ENCODE measurements at regions not wholly inside any gene's neighbourhood (a gene's known extent, or its start where the extent isn't known, plus 50 kb on each side); places are given as distances from the start of the nearest gene placed in this dataset.

GRCh38 chr2:40760071-40760666, 308.3 kb upstream of the SLC8A1 start:
- DNase-seq (ENCODE audit: extremely low read depth in 1 of 2, low read depth in 1 of 2): no peak

DNA sequence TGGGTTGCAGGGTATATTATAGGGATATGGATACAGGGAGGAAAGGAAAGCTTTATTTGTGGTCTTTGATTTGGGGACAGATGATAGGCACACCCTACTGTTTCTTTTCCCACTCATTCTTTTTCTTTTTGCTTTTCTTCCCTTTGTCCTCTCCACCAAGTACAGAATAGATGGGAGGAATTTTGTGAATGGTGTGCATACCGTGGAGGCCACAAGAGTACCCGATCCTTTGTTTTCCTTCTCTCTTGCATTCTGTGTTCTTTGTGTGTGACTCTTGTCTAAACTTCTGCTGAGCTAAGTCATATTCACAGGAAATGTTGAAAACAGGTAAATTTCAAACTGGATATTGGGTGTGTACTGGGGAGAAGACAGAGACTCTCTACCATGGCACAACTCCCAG, 321.4 kb upstream of the SLC8A1 start:
- no peak for DNase-seq (ENCODE audit: extremely low read depth in 1 of 2, low read depth in 1 of 2)

- no peak for DNase-seq (ENCODE audit: extremely low read depth in 1 of 2, low read depth in 1 of 2)
Measured at GRCh38 chr2:40783704-40784103, 331.8 kb upstream of the SLC8A1 start.

DNA sequence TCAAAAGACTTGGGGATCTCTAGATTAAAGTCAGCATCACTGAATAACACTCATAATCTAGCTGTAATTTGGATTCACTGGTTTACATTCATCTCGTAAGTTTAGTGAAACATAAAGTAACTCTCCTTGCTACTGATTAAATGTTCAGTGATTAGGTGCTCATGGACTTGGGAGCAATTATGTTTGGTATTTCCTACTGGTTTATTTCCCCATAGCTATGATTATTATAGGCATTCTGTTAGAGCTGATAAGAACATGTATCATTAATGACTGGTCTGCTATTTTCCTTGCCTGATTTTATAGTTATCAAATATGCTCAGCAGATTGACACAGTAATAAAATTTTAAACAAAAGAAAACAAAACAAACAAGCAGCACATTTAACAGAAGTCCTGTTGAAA, 334.7 kb upstream of the SLC8A1 start:
- no peak for DNase-seq (ENCODE audit: extremely low read depth in 1 of 2, low read depth in 1 of 2)

DNA sequence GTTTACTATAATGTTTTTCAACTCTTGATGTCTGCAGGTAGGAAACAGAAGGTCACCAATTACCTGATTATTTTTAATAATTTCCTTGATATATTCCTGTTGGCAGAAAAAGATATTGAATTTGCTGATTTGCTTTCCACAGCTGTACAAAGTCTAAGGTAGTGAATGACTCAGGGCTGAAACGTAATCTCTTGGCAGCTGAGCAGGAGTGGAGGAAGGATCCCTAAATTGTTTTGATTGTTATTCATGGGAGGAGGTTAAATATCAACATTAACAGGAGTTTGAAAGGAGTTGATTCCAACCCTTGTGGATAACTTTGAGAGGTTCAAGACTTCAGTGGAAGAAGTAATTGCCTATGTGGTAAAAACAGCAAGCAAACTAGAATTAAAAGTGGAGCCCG, 345.2 kb upstream of the SLC8A1 start:
- no peak for DNase-seq (ENCODE audit: extremely low read depth in 1 of 2, low read depth in 1 of 2)

- no peak for DNase-seq (ENCODE audit: extremely low read depth in 1 of 2, low read depth in 1 of 2)
Measured at GRCh38 chr2:40803900-40804299, 352.0 kb upstream of the SLC8A1 start.

DNA sequence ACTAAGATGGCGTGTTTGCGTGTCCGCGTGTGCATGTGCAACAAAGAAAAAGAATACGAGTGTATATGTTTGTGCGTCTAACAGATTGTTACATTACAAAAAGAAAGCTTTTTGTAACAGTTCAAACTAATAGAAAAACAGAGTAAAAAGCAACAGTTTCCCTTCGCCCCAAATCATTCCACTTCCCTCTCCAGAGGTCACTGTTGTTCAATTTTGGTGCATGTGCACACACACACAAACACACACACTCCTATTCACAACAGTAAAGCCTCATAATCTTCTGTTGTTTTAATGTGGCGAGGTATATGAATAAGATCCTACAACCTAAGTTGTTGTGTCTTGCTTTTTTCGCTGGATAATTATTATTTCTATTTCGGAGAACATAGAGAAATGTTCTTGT, 357.3 kb upstream of the SLC8A1 start:
- DNase-seq (ENCODE audit: extremely low read depth in 1 of 2, low read depth in 1 of 2): no peak

- DNase-seq (ENCODE audit: extremely low read depth in 1 of 2, low read depth in 1 of 2): no peak
Measured at GRCh38 chr2:40814616-40815015, 362.7 kb upstream of the SLC8A1 start.

GRCh38 chr2:40820319-40820718, 368.4 kb upstream of the SLC8A1 start:
- no peak for DNase-seq (ENCODE audit: extremely low read depth in 1 of 2, low read depth in 1 of 2)

GRCh38 chr2:40823478-40823877, 371.6 kb upstream of the SLC8A1 start:
- DNase-seq (ENCODE audit: extremely low read depth in 1 of 2, low read depth in 1 of 2): no peak

GRCh38 chr2:40824278-40824677, 372.4 kb upstream of the SLC8A1 start:
- no peak for DNase-seq (ENCODE audit: extremely low read depth in 1 of 2, low read depth in 1 of 2)

DNA sequence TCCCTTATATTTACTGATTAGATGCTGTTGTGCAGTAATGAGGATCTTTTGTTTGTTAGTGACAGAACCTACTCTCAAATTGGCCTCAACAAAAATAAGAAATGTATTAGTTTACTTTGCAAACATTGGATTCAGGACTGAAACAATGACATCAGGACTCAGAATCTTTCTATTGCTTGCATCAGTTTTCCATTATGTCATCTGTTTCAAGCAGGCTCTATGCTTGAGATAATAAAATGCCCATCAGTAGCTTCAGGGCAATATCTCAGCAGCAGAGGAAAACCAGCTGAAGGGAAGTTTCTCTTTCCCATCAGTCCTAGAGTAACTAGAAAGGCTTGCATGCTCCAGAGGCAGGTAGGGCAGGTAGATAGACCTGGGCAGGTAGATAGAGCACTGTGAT, 375.5 kb upstream of the SLC8A1 start:
- DNase-seq (ENCODE audit: extremely low read depth in 1 of 2, low read depth in 1 of 2): no peak

- DNase-seq (ENCODE audit: extremely low read depth in 1 of 2, low read depth in 1 of 2): no peak
Measured at GRCh38 chr2:40831321-40831873, 379.5 kb upstream of the SLC8A1 start.

- no peak for DNase-seq (ENCODE audit: extremely low read depth in 1 of 2, low read depth in 1 of 2)
Measured at GRCh38 chr2:40841856-40842255, 390.0 kb upstream of the SLC8A1 start.

DNA sequence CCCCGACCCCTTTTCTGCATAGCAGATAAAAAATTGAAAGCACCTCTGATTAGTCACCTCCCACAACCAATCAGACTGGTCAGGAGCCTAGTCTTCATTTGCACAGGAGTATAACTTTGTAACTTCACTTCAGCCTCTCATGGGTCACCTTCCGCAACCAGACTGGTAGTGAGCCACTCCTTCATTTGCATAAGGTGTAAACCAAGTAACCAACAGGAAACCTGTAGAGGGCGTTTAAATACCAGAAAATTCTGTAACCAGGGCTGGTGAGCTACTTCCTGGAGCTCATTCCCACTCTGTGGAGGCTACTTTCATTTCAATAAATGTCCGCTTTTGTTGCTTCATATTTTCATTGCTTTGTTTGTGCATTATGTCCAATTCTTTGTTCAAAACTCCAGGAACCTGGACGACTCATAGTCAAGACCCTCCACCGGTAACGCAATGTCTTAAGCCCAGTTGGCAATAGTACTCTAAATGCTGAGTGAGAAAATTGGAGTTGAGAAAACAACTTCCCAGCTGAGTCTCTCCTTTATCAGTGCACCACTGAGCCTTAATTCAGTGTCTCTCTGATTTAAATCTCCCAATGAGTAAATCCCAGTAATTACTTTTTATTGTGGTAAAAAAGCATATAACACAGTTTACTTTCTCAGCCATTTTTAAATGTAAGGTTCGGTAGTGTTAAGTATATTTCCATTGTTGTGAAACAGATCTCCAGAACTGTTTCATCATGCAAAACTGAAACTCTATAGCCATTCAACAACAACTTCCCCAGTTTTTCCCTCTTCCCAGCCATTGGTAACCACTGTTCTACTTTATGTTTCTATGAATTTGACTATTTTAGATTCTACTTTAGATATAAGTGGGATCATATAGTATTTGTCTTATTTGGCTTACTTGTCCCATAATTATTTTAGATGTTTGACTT, 392.7 kb upstream of the SLC8A1 start:
- DNase-seq (ENCODE audit: extremely low read depth in 1 of 2, low read depth in 1 of 2): no peak

DNA sequence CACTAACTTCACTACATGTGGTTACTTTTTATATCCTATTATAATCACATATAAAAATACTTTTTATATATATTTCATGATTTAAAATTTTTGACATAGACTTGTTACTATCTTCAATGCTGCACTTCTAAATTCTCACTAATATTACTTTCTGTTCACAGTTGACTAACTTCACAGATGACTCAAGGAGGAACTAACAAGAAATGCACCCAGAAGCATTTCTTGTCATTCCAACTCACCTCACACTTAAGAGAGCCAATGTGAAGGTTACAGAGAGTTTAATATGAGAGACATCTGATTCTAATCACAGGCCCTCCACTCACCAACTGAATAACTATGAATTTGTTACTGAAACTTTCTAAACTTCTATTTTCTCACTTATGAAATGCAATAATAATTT, 399.8 kb upstream of the SLC8A1 start:
- no peak for DNase-seq (ENCODE audit: extremely low read depth in 1 of 2, low read depth in 1 of 2)

DNA sequence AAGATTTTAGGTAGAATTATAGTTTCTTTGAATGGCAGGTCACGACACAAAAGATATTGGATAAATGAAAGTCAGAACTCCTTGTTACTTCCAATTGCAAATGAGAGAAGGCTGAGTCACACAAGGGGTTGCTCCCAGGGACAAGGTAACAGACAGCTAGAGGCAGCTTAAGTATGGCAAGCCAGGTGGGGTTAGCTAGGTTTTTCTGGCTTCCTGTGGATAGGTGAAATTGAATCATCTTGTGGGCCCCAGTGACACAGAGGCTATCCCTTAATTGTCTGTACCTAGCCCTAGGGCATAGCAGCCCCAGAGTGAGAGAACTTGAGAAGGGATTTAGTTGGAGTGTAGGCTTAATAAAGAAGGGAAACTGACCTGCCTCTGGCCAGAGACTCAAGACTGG, 407.7 kb upstream of the SLC8A1 start:
- no peak for DNase-seq (ENCODE audit: extremely low read depth in 1 of 2, low read depth in 1 of 2)

GRCh38 chr2:40867829-40868228, 415.9 kb upstream of the SLC8A1 start:
- DNase-seq (ENCODE audit: extremely low read depth in 1 of 2, low read depth in 1 of 2): no peak

GRCh38 chr2:40872580-40872979, 420.7 kb upstream of the SLC8A1 start:
- no peak for DNase-seq (ENCODE audit: extremely low read depth in 1 of 2, low read depth in 1 of 2)

DNA sequence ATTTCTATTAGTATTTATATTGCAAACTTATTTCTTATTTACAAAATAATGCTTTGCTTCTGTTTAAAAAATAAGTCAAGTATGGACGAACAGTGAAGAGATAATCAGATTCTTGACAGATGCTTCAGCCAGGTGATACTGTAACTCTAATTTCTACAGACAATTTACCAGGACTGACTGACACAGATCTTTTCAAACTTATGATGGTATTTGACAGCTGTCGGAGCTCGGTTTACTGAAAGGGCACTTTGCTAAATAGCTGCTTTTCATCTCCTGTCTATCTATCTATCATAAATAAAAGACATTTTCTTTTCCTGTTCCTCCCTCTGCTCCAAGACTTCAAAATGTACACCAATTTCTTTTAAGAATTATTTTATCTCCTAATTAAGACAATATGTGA, 422.5 kb upstream of the SLC8A1 start:
- no peak for DNase-seq (ENCODE audit: extremely low read depth in 1 of 2, low read depth in 1 of 2)

- no peak for DNase-seq (ENCODE audit: extremely low read depth in 1 of 2, low read depth in 1 of 2)
Measured at GRCh38 chr2:40877734-40878288, 425.9 kb upstream of the SLC8A1 start.

DNA sequence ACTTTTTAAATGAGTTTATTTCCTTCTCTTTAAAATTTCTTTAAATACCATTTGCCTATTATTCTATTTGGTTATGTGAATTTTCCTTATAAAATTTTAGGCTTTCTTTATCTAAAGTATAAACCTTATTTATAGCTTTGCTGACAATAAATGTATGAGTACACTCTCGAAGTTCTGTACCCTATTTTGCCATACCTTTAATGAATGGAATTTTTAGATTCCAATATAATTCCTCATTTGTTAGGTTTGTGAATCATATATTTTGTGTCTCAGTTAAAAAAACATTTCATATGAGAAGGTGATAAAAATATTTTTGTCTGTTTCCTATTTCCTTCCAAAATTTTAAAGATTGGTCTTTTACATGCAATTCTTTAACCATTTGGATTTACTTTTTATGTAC, 427.4 kb upstream of the SLC8A1 start:
- no peak for DNase-seq (ENCODE audit: extremely low read depth in 1 of 2, low read depth in 1 of 2)
